Stimulated activated naive CD8-positive, alpha-beta T cell treated with anti-CD3 and anti-CD28 coated beads, Interleukin-15, Interleukin-2, amounts not matched to agents 100 ng/mL and 50 ng/mL, for 24 hours (primary cell): ENCODE measurements at regions not wholly inside any gene's neighbourhood (a gene's known extent, or its start where the extent isn't known, plus 50 kb on each side); places are given as distances from the start of the nearest gene placed in this dataset.
"Not testable (repeated sequence)": the region's sequence is repeated elsewhere in the genome, so short reads cannot be mapped to it uniquely, and the experiment has no call there.

Experiments
- H3K27ac Mint-ChIP-seq: one replicate; pipeline ENCODE4 v1.8.0; 2021; ENCODE audit warnings: mild to moderate bottlenecking, mixed read lengths
- H3K27me3 Mint-ChIP-seq: one replicate; pipeline ENCODE4 v1.8.0; 2021; ENCODE audit warnings: mixed read lengths
- H3K36me3 Mint-ChIP-seq: one replicate; pipeline ENCODE4 v1.8.0; 2021; ENCODE audit warnings: low read depth, mixed read lengths
- H3K4me1 Mint-ChIP-seq: one replicate; pipeline ENCODE4 v1.8.0; 2021; ENCODE audit warnings: low read depth, mixed read lengths
- H3K4me3 Mint-ChIP-seq: one replicate; pipeline ENCODE4 v1.8.0; 2021; ENCODE audit warnings: mild to moderate bottlenecking, mixed read lengths
- H3K9me3 Mint-ChIP-seq: one replicate; pipeline ENCODE4 v1.8.0; 2021; ENCODE audit warnings: mixed read lengths

- Mint-ChIP-seq H3K4me1 (no peaks in the 10 kb centered on the region), H3K27ac (no peak overlapping the region), H3K27me3 (no peaks in the 10 kb centered on the region), H3K36me3 (no peaks in the 10 kb centered on the region), H3K9me3 (no peaks in the 10 kb centered on the region), H3K4me3 (no peak overlapping the region)
Observed at GRCh38 chr10:65235266-65235665, 1690.6 kb upstream of the LRRTM3 start.

GRCh38 chr10:65235846-65236245 lies 1690.0 kb upstream of the LRRTM3 start:
- Mint-ChIP-seq H3K4me3 (no peak overlapping the region), H3K9me3 (no peaks in the 10 kb centered on the region), H3K36me3 (no peaks in the 10 kb centered on the region), H3K4me1 (no peaks in the 10 kb centered on the region), H3K27ac (no peak overlapping the region), H3K27me3 (no peaks in the 10 kb centered on the region)

GRCh38 chr10:65265451-65265954 lies 1660.3 kb upstream of the LRRTM3 start:
- peaks cover 4% of the 10 kb centered on the region for H3K9me3 Mint-ChIP-seq
- no peaks in the 10 kb centered on the region for H3K27me3 Mint-ChIP-seq
- no peaks in the 10 kb centered on the region for H3K36me3 Mint-ChIP-seq
- no peak overlapping the region for H3K4me3 Mint-ChIP-seq
- H3K4me1 Mint-ChIP-seq = no peaks in the 10 kb centered on the region
- no peak overlapping the region for H3K27ac Mint-ChIP-seq

- H3K36me3 Mint-ChIP-seq, H3K4me1 Mint-ChIP-seq, H3K4me3 Mint-ChIP-seq, H3K9me3 Mint-ChIP-seq, H3K27me3 Mint-ChIP-seq, H3K27ac Mint-ChIP-seq: not testable (repeated sequence)
Observed at GRCh38 chr10:65269551-65269950, 1656.3 kb upstream of the LRRTM3 start.

- Mint-ChIP-seq H3K4me1 (no peaks in the 10 kb centered on the region), H3K36me3 (no peaks in the 10 kb centered on the region), H3K9me3 (peaks cover 4% of the 10 kb centered on the region), H3K27ac (no peak overlapping the region), H3K27me3 (no peaks in the 10 kb centered on the region), H3K4me3 (no peak overlapping the region)
Observed at GRCh38 chr10:65270969-65271368, 1654.9 kb upstream of the LRRTM3 start.

GRCh38 chr10:65273115-65273514 lies 1652.7 kb upstream of the LRRTM3 start:
- no peaks in the 10 kb centered on the region for H3K27me3 Mint-ChIP-seq
- no peaks in the 10 kb centered on the region for H3K4me1 Mint-ChIP-seq
- peaks cover 4% of the 10 kb centered on the region for H3K9me3 Mint-ChIP-seq
- no peak overlapping the region for H3K27ac Mint-ChIP-seq
- no peak overlapping the region for H3K4me3 Mint-ChIP-seq
- no peaks in the 10 kb centered on the region for H3K36me3 Mint-ChIP-seq

GRCh38 chr10:65275296-65275695 lies 1650.5 kb upstream of the LRRTM3 start:
- H3K27ac Mint-ChIP-seq = no peak overlapping the region
- no peak overlapping the region for H3K4me3 Mint-ChIP-seq
- H3K4me1 Mint-ChIP-seq = no peaks in the 10 kb centered on the region
- no peaks in the 10 kb centered on the region for H3K36me3 Mint-ChIP-seq
- H3K27me3 Mint-ChIP-seq = no peaks in the 10 kb centered on the region
- peaks cover 17% of the 10 kb centered on the region for H3K9me3 Mint-ChIP-seq

- no peak overlapping the region for H3K4me3 Mint-ChIP-seq
- H3K4me1 Mint-ChIP-seq = no peaks in the 10 kb centered on the region
- H3K27me3 Mint-ChIP-seq = no peaks in the 10 kb centered on the region
- H3K9me3 Mint-ChIP-seq = peaks cover 20% of the 10 kb centered on the region
- no peak overlapping the region for H3K27ac Mint-ChIP-seq
- no peaks in the 10 kb centered on the region for H3K36me3 Mint-ChIP-seq
Observed at GRCh38 chr10:65284495-65285041, 1641.3 kb upstream of the LRRTM3 start.

GRCh38 chr10:65285726-65286125 lies 1640.1 kb upstream of the LRRTM3 start:
- not testable (repeated sequence) for H3K27ac Mint-ChIP-seq, H3K4me3 Mint-ChIP-seq, H3K4me1 Mint-ChIP-seq, H3K36me3 Mint-ChIP-seq, H3K27me3 Mint-ChIP-seq
- peaks cover 15% of the 10 kb centered on the region for H3K9me3 Mint-ChIP-seq

- Mint-ChIP-seq H3K36me3 (no peaks in the 10 kb centered on the region), H3K9me3 (peaks cover 9% of the 10 kb centered on the region), H3K27ac (no peak overlapping the region), H3K27me3 (no peaks in the 10 kb centered on the region), H3K4me1 (no peaks in the 10 kb centered on the region), H3K4me3 (no peak overlapping the region)
Observed at GRCh38 chr10:65291286-65291685, 1634.5 kb upstream of the LRRTM3 start.

- Mint-ChIP-seq H3K27me3 (no peaks in the 10 kb centered on the region), H3K4me3 (no peak overlapping the region), H3K4me1 (no peaks in the 10 kb centered on the region), H3K9me3 (peaks cover 7% of the 10 kb centered on the region), H3K27ac (no peak overlapping the region), H3K36me3 (no peaks in the 10 kb centered on the region)
Observed at GRCh38 chr10:65292551-65292950, 1633.3 kb upstream of the LRRTM3 start.

GRCh38 chr10:65294329-65294728 lies 1631.5 kb upstream of the LRRTM3 start:
- no peak overlapping the region for H3K4me3 Mint-ChIP-seq
- peaks cover 7% of the 10 kb centered on the region for H3K9me3 Mint-ChIP-seq
- H3K27me3 Mint-ChIP-seq = no peaks in the 10 kb centered on the region
- H3K27ac Mint-ChIP-seq = no peak overlapping the region
- H3K4me1 Mint-ChIP-seq = no peaks in the 10 kb centered on the region
- H3K36me3 Mint-ChIP-seq = no peaks in the 10 kb centered on the region

GRCh38 chr10:65301181-65301580 lies 1624.7 kb upstream of the LRRTM3 start:
- Mint-ChIP-seq H3K36me3 (no peaks in the 10 kb centered on the region), H3K4me3 (no peak overlapping the region), H3K9me3 (peaks cover 4% of the 10 kb centered on the region), H3K27me3 (no peaks in the 10 kb centered on the region), H3K27ac (no peak overlapping the region), H3K4me1 (no peaks in the 10 kb centered on the region)

- no peak overlapping the region for H3K27ac Mint-ChIP-seq
- no peaks in the 10 kb centered on the region for H3K4me1 Mint-ChIP-seq
- no peaks in the 10 kb centered on the region for H3K27me3 Mint-ChIP-seq
- H3K9me3 Mint-ChIP-seq = no peaks in the 10 kb centered on the region
- H3K4me3 Mint-ChIP-seq = no peak overlapping the region
- H3K36me3 Mint-ChIP-seq = no peaks in the 10 kb centered on the region
Observed at GRCh38 chr10:65306201-65306600, 1619.6 kb upstream of the LRRTM3 start.

- no peak overlapping the region for H3K27ac Mint-ChIP-seq
- no peaks in the 10 kb centered on the region for H3K4me1 Mint-ChIP-seq
- H3K4me3 Mint-ChIP-seq = no peak overlapping the region
- no peaks in the 10 kb centered on the region for H3K27me3 Mint-ChIP-seq
- H3K9me3 Mint-ChIP-seq = peaks cover 6% of the 10 kb centered on the region
- no peaks in the 10 kb centered on the region for H3K36me3 Mint-ChIP-seq
Observed at GRCh38 chr10:65312876-65313275, 1613.0 kb upstream of the LRRTM3 start.

GRCh38 chr10:65313406-65313805 lies 1612.4 kb upstream of the LRRTM3 start:
- no peaks in the 10 kb centered on the region for H3K4me1 Mint-ChIP-seq
- no peaks in the 10 kb centered on the region for H3K36me3 Mint-ChIP-seq
- no peak overlapping the region for H3K4me3 Mint-ChIP-seq
- peaks cover 6% of the 10 kb centered on the region for H3K9me3 Mint-ChIP-seq
- no peaks in the 10 kb centered on the region for H3K27me3 Mint-ChIP-seq
- no peak overlapping the region for H3K27ac Mint-ChIP-seq
